HG03378 (cell line): ENCODE measurements at regions not wholly inside any gene's neighbourhood (a gene's known extent, or its start where the extent isn't known, plus 50 kb on each side); places are given as distances from the start of the nearest gene placed in this dataset.

Experiments
- ATAC-seq: cut with Tn5 transposase; IDR thresholded peaks from one replicate; pipeline ENCODE4 v1.9.1; 2021; ENCODE audit warnings: mild to moderate bottlenecking, moderate library complexity; ENCODE audit not compliant: unreplicated experiment

DNA sequence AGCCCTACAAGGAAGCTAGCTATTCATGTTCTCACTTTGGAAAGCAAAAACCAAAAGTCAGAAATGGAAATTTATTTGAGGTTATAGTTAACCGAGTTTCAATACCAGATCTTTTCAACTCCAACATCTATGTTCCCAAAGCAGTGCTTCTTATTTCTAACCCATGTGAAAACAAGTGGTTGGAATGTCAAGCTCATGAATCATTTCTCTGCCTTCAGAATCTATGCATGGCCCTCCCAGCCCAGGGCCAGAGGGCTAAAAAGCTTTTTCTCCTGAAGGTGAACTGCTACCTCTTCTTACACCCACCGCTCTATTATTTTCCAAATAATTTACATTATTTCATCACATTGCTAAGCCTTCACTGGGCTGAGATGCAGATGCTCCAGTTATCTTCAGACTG lies 158.4 kb downstream of the SP3 start:
- ATAC-seq, result no peak

DNA sequence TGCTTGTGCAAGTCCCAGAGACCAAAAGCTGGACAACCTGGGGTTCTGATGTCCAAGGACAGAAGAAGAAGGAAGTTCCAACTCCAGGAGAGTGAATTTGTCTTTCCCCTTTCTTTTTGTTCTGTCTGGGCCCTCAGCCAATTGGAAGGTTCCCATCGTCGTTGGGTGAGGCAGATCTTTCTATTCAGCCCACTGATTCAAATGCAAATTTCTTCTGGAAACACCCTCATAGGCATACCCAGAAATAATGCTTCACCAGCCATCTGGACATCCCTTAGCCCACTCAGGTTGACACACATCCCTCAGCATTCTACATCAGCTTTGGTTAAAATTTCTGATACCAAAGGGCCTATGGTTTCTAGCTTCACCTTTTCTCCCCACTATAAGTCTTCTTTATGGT lies 156.5 kb downstream of the SP3 start:
- ATAC-seq, result no peak

DNA sequence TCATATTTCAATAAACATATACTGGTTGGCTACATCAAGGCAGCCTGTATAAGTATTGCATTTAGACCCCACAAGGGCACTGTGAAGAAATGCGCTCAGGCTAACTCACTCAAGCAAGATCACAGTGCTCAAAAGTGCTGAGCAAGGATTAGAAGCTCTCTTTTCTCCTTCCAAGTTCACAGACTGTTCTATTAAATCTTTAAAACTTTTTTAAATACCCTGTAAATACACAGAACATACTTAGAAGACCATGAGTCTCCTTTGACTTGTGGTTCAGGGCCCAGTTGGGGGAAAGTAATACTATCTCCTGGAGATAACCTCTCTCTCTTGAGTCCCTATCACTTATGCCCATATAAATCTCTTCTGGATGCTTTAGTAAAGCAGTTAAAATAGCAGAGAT lies 152.9 kb downstream of the SP3 start:
- no peak for ATAC-seq

DNA sequence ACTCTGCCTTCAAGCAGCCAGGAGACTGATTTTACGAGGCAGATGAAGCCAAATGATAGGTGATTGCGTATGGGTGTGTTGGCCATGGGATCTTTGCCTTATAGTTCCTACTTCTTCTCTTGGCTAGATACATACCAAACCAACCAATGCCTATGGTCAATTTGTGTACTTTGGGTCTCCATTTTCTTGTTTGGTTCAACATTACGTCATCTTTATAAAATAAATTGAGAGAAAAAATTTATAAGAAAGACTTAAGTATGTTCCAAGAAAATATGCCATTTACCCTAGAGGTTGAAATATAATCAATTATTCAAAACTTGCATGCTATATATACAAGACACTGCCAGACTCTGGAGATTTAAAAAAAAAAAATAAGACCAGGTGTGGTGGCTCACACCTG lies 150.9 kb downstream of the SP3 start:
- ATAC-seq, result no peak

DNA sequence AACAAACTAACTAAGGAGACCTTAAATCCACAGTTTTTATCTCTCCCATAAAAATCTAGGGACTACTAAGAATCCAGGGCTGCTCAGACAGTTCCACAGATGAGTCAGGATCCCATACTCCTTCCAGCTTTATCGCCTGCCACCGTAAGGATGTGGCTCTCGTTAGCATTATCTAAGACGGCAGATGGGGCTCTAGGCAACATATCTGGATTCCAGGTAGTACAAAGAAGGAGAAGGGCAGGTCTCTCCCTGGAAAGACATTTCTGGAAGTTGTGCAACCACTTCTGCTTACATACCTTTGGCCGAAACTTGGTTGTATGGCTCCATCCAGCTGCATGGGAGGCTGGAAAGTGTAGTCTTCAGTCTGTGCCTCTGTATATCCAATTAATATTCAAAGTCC lies 149.4 kb downstream of the SP3 start:
- no peak for ATAC-seq

DNA sequence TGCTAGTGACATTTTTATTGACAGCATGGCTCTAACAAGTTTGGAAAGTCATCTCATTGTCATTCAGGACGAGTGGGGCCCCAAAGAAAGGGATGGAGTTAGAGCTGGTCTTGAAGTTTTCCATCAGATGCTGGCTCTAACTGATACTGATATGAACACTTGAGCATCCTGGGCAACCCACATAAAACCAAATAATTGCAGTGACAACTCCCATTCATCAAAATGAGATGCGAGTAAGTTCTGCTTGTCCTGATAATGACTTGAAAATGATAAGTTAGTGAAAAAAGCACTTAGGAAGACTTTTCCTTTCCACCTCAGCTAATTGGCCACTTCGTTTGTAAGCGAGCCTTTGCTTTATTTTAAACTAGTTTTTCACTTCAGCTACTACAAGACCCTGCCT lies 147.6 kb downstream of the SP3 start:
- ATAC-seq, result no peak

DNA sequence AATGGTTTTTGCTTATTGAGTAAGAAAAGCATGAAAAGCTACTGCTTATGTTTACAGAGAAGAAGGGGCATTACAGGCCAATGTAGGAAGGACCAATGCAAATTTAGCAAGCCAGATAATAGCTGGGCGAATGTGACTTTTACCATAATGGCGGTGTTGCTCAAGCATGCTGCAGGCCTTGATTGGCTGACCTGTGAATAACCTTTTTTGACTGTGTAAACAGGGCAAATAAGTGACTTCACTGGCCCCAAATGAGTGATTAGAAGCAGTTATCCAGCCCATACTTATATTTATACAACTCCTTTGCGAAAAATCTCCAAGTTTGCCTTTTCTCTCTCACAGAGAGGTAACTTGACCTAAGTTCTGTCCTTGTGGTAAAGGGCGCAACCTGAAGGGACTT lies 146.9 kb downstream of the SP3 start:
- ATAC-seq, result no peak

DNA sequence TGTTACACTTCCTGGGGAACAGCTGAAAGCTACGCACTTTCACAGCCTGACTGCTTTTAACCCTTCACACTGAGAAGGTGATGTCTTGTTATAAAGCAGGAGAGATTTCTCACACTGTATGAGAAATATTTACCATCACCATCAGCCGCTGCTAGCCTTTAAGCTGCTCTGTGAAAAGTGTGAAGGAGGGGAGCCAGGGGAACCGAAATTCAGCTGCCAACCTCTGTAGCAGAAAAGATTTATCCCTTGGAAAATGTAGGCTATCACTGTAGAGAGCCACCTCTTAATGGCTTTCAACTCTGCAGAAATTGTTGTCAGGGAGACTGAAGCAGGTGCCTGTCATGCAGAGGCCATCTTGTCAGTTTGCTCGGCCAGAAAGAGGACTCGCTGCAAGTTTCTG lies 145.3 kb downstream of the SP3 start:
- ATAC-seq, result no peak

DNA sequence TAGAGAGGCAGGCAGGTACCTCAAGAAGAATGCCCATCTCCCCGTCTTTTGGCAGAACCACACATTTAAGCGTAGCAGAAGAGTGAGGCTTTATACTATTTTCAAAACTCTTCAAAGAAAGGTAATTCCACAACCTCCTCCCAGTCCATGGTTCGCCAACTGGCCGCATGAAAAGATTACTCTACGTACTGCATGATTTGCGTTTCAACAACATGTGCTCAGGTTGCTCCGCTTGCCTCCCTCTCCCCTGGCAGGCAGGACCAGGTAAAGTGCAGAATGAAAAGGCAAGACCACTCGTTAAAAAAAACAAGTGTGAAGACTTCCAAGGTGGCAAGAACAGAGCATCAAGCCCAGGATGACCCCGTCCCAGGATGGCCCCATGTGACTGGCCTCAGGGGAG lies 143.7 kb downstream of the SP3 start:
- no peak for ATAC-seq

DNA sequence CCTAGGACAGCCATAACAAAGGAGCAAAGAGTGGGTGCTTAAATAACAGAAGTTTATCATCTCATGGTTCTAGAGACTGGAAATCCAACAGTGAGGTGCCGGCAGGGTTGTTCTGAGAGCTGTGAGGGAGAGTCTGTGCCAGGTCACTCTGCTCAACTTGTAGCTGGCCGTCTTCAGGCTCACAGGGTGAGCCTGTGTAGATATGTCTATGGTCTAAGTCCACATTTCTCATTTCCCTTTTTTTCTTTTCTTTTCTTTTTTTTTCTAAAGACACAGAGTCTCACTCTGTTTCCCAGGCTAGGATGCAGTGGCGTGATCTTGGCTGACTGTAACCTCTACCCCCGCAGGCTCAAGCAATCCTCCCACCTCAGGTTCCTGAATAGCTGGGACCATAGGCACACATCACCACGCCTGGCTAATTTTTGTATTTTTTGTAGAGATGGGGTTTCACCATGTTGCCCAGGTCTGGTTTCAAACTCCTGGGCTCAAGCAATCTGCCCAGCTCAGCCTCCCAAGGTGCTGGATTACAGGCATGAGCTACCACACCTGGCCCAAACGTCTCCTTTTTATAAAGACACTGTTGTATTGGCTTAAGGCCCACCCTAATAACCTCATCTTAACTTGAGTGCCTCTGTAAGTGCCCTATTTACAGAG lies 142.2 kb downstream of the SP3 start:
- no peak for ATAC-seq

DNA sequence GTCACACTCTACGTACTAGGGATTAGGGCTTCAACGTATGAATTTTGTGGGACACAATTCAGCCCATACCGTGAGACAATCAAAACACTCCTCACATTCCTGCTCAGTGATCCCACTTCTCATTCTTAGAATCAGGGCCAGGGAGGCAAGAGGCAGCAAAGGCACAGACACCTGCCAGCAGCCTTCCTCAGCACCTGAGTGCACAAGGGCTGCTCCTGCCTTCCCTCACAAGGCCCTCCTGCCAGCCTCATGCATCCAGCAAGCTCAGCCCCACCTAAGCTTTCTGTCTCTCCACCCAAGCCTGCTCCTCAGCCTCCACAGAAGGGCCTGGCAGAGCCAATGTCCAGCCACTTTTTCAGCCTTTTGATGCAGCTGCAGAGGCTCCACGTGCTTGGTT lies 141.6 kb downstream of the SP3 start:
- no peak for ATAC-seq

DNA sequence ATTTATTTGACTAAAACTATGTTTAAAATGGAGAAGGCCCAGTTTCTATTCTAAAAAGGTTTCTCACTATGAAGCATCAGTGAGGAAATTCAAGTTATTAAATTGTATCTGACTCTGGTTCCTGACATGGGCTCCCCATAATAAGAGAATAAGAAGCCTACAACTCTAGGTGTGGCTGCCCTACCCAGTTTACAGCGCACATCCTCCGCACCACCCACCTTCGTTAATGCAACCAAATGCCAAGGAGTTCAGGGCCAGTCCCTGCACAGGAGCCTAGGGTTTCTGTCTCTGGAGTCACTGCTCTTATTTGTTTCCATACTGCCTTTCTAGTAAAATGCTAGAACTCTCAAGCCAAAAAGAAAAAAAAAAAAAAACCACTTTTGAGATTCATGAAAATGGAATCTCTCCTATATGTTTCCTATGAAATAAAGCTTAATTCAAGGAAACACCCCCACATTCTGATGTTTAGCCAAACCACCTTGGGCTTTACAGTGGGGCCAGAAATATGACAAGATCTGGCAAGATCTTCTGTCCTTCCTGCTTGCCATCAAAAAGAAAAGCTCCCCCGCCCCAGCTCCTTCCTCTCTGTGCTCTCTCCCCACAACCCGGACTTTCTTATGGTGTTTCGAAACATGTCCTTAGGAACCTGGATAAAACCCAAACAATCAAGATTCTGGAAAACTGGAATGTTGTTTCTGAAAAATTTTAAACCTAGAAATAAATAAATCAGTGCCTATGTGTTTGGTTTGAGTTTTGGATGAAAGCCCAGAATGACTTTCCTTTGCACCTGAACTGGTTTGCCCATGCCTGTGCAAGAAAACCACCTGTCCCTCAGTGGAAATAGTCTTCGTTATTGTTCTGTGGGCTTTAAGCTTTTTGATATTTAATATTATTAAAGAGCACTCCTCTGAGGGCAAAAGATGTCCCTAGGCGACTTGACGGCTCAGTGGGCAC lies 136.7 kb downstream of the SP3 start:
- ATAC-seq, result no peak

DNA sequence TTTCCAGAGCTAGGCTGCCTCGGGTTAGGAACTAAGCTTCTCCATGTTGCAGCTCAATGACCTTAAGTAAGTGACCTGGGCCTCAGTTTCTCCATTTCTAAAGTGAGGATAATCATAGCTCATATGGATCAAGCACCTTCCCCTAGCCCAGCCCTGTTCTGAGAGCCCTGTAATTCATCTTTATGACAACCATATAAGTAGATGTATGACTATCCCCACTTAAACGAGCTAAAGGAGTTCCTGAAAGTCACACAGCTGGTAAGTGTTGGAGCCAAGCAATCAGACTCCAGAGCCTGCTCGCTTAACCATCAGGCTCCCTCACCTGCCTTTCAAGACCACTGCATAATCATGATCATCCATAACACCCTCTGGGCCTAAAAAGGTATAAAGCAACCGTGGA lies 135.4 kb downstream of the SP3 start:
- no peak for ATAC-seq

DNA sequence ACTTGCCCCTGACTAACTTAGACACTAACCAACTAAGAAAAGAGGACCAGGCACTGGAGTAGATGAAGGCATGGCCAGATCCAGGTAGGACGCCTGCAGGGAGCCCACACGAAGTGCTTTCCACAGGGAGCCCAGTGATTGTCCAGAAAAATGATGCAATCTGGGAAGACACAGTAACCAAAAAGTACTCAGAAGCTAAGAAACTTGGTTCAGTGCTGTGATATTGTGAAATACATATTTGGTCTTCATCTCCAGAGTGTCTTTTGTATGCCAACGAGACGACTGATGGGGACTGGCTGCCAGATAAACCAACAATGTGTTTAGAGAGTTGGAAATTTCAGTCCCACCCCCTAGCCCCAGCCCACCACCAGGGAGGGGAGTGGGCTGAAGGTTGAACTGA lies 135.0 kb downstream of the SP3 start:
- ATAC-seq, result no peak

DNA sequence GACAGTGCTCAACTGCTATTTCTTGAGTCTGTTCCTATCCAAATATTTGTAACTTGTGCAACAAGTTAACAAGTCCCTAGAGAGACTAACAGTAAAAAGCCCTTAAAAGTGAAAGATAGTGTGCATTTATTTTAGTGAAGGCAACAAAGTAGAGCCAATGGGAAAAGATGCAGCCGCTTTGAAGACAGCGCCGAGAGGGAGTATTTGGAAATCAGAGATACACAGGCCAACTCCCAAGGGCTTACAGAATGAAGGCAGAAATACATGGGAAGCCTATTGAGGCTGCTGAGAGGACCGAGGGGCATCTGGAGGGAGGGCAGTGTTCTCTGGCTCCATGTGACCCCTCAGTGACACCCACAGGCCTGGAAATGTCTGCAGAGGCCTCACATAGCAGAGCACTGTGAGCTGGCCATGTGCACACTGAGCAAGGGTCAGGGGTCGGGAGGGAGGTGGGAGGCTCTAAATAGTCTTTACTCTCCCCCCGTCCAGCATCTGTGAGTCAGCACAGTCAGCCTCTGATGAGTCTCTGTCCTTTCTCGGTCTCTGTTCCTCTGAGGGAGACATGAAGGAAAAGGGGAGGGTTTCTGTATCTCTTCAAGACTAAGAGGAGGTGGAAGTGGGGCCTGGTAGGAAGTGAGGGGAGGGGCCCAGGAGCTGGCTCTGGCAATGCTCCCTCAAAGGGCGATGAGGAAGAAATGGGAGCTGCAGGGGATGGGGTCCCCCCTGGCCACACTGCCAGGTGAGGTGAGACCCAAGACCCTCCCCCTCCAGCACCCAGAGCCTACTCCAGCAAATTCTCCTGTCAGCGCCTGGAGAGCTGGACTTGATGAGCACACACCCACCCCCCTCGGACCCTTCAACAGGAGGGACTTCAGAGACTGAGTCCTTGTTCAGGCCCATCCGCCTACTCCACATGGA lies 133.6 kb downstream of the SP3 start:
- no peak for ATAC-seq

DNA sequence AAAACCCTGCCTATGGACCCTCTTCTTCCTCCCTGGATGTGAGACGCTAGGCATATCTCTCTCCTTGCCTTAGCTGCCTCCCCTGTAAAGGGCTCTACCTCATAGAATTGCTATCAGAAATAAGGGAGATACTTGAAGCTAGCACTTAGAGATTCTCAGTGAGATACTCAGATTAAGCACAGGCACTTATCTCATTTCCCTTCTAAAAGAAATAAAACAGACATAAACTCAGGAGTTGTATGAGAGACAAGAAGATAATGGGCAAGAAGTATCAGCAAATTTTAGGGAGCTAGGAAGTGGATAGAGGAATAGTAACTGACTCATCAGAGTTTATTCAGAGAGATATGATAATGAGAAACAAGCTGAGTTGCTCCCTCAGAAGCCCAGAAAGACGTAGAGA lies 131.0 kb downstream of the SP3 start:
- no peak for ATAC-seq

DNA sequence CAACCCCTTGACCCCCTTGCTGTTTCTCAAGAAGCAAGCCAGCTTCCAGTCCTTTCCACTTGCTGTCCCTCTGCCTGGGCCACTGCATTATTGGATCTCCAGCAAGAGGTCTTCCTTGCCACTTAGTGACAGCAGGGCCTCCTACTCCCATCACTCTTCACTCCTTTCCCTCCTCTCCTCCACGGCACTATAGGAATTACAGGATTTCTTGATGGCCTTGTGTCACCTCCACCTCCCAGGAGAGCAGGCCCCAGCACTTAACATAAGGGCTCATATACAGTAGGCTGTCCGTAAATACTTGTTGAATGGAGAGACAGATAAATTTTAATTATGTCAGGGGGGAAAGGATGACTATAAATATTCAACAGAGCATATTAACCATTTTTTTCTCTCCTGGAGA lies 129.4 kb downstream of the SP3 start:
- ATAC-seq, result no peak

DNA sequence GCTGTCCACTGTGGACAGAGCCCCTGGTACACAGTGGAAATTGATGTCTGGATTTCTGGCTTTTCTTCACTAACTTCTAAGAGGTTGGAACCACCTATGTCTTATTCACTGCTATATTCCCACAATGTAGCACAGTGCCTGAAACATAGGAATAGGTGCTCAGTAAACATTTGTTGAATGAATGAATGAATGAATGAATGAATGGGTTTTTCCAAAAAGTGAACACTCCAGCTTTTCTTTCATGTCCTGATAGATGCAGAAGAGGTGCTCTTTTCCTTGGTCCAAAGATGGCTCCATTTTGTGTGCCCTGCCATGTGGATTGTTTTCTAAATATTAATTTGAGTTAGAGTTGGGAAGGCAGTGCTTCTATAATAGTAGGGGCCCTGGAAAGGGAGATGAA lies 124.1 kb downstream of the SP3 start:
- ATAC-seq, result no peak

DNA sequence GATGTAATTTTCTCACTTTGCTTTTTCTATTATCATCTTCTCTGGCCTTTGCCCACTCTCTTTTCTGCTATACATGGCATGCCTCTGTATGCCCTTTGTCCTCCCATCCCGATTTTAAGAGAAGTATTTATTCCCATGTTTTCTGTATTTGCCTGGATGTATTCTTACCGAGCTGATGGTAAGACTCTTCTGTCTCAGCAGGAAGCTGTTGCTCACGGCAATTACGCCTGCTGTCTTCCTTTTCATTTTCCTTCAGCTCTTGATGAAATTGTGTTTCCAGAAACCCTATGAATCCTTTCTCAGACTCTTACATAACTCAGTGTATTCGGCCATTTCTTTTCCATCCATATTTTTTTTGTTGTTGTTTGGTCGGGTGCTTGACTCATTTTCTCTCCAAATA lies 121.6 kb downstream of the SP3 start:
- no peak for ATAC-seq

DNA sequence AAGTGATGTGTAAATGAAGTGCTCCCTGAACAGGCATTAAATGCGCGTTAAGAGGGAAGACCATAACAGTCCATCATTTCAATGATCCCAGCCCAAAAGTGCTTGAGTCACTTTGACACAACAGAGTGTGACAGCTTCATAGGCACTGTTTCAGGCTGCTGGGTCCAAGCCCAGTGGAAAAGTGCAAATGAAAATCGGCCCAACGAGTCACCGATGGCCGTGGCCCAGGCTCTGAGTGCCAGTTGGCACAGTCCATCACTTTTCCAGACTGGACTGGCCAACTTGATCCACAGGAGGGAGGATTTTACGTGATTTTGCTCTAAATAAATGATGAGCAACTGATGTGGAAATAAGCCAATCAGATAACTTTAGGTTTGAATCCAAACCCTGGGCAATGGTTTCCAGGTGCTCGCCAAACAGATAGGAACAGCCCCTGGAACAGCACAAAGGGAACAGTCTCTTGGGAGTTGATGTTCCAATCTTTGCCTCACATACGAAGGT lies 114.0 kb downstream of the SP3 start:
- ATAC-seq, result no peak

DNA sequence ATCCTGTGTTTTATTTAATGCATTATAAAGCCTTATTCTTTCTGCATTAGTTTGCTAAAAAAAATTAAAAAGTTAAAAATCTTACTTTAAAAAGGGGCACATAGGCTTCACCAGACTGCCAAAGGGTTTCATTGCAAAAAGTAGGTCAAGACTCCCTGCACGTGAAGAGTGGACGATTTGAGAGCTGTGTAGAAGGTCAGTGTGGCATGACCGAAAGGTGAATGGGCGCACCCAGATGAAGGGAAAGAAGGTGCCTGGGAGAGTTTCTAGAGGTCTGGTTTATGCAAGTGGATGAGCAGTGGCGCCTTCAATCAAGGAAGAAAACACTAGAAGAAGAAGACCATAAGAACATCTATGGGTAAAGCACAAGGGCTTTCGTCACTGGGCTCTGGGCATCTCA lies 111.0 kb downstream of the SP3 start:
- no peak for ATAC-seq
